SH-SY5Y (cell line): ENCODE measurements at regions not wholly inside any gene's neighbourhood (a gene's known extent, or its start where the extent isn't known, plus 50 kb on each side); places are given as distances from the start of the nearest gene placed in this dataset.

Source experiments
- GATA2 ChIP-seq: IDR thresholded peaks from 2 replicates; pipeline ENCODE4 v1.6.1; 2011; ENCODE audit warnings: mild to moderate bottlenecking, low read depth, low read length
- GATA3 ChIP-seq: IDR thresholded peaks from 2 replicates; pipeline ENCODE4 v1.6.1; 2011; ENCODE audit warnings: low read depth, mild to moderate bottlenecking, low read length, moderate library complexity

GRCh38 chr17:77609553-77610517, 348.7 kb upstream of the TNRC6C start:
- TF ChIP-seq GATA2, result no peak
- no peak for TF ChIP-seq GATA3
